OCI-LY3 (cell line): ENCODE measurements at regions not wholly inside any gene's neighbourhood (a gene's known extent, or its start where the extent isn't known, plus 50 kb on each side); places are given as distances from the start of the nearest gene placed in this dataset.

ENCODE experiments used
- CTCF ChIP-seq: fragments of 200-600, 300-600 bp; sonication (generic); IDR thresholded peaks from 2 replicates; pipeline ENCODE4 v1.5.1; 2014; ENCODE audit warnings: antibody characterized with exemption, low read length, low read depth
- EZH2phosphoT487 ChIP-seq: fragments of 200-600 bp; shearing (Covaris generic); IDR thresholded peaks from 2 replicates; pipeline ENCODE4 v1.6.1; 2018; ENCODE audit warnings: antibody characterized with exemption, mixed run types, low read depth

- TF ChIP-seq CTCF, result no peak
- TF ChIP-seq EZH2phosphoT487, result no peak
Observed at GRCh38 chr6:19368511-19368910, 468.7 kb upstream of the ID4 start.
